ENCODE measurements at regions not wholly inside any gene's neighbourhood (a gene's known extent, or its start where the extent isn't known, plus 50 kb on each side); places are given as distances from the start of the nearest gene placed in this dataset.
A peak's percentile ranks its signal among the peaks of the same experiment; 100 is the strongest.

GRCh38 chr4:128528793-128529553, 241.4 kb upstream of the PGRMC2 start:
- H3K4me3 ChIP-seq (ENCODE audit: low read depth, low read length): no peak overlapping the region
- no peaks in the 10 kb centered on the region for H3K79me2 ChIP-seq
- no peaks in the 10 kb centered on the region for H3K9me3 ChIP-seq (ENCODE audit: control insufficient read depth, low read length)
- H3K9ac ChIP-seq: no peak overlapping the region
- no peak overlapping the region for H3K4me2 ChIP-seq (ENCODE audit: low read length)
- no peak overlapping the region for H2AFZ ChIP-seq
- H3K36me3 ChIP-seq (ENCODE audit: control insufficient read depth, insufficient read depth, low read length): no peaks in the 10 kb centered on the region
- TF ChIP-seq CTCF (IDR thresholded peaks at IDR 0.05): no peak
- H3K4me1 ChIP-seq: no peaks in the 10 kb centered on the region
- no peaks in the 10 kb centered on the region for H3K27me3 ChIP-seq (ENCODE audit: control insufficient read depth, insufficient read depth, low read length)
- H3K27ac ChIP-seq: no peak overlapping the region

GRCh38 chr4:128527946-128528576, 240.4 kb upstream of the PGRMC2 start:
- Histone ChIP-seq H3K27ac (no peak overlapping the region), H2AFZ (no peak overlapping the region), H3K4me2 (ENCODE audit: low read length) (no peak overlapping the region), H3K4me3 (ENCODE audit: low read depth, low read length) (no peak overlapping the region), H3K4me1 (no peaks in the 10 kb centered on the region), H3K9ac (no peak overlapping the region), H3K79me2 (no peaks in the 10 kb centered on the region), H3K9me3 (ENCODE audit: control insufficient read depth, low read length) (no peaks in the 10 kb centered on the region), H3K36me3 (ENCODE audit: control insufficient read depth, insufficient read depth, low read length) (no peaks in the 10 kb centered on the region), H3K27me3 (ENCODE audit: control insufficient read depth, insufficient read depth, low read length) (no peaks in the 10 kb centered on the region)
- no peak for TF ChIP-seq CTCF (IDR thresholded peaks at IDR 0.05)

- TF ChIP-seq CTCF (IDR thresholded peaks at IDR 0.05): no peak
- H3K4me1 ChIP-seq: no peaks in the 10 kb centered on the region
These were observed 239.7 kb upstream of the PGRMC2 start for GRCh38 chr4:128527351-128527750.

GRCh38 chr4:128525992-128526630, 238.5 kb upstream of the PGRMC2 start:
- Histone ChIP-seq H3K79me2 (no peaks in the 10 kb centered on the region), H3K9me3 (ENCODE audit: control insufficient read depth, low read length) (no peaks in the 10 kb centered on the region), H3K4me2 (ENCODE audit: low read length) (peak overlapping the region; percentile 18), H3K4me3 (ENCODE audit: low read depth, low read length) (no peak overlapping the region), H3K9ac (no peak overlapping the region), H3K27ac (no peak overlapping the region), H3K36me3 (ENCODE audit: control insufficient read depth, insufficient read depth, low read length) (no peaks in the 10 kb centered on the region), H3K27me3 (ENCODE audit: control insufficient read depth, insufficient read depth, low read length) (no peaks in the 10 kb centered on the region), H2AFZ (no peak overlapping the region), H3K4me1 (no peaks in the 10 kb centered on the region)
- no peak for TF ChIP-seq CTCF (IDR thresholded peaks at IDR 0.05)

More at GRCh38 chr4:128527351-128527750, 239.7 kb upstream of the PGRMC2 start:
- H3K79me2 ChIP-seq: no peaks in the 10 kb centered on the region
- no peaks in the 10 kb centered on the region for H3K9me3 ChIP-seq (ENCODE audit: control insufficient read depth, low read length)
- no peak overlapping the region for H3K27ac ChIP-seq
- H3K36me3 ChIP-seq (ENCODE audit: control insufficient read depth, insufficient read depth, low read length): no peaks in the 10 kb centered on the region
- no peak overlapping the region for H2AFZ ChIP-seq
- H3K4me3 ChIP-seq (ENCODE audit: low read depth, low read length): no peak overlapping the region
- no peaks in the 10 kb centered on the region for H3K27me3 ChIP-seq (ENCODE audit: control insufficient read depth, insufficient read depth, low read length)
- no peak overlapping the region for H3K4me2 ChIP-seq (ENCODE audit: low read length)
- no peak overlapping the region for H3K9ac ChIP-seq

Data from parathyroid adenoma (tissue), 2 donors.